Duodenal mucosa (tissue), 2 donors: ENCODE measurements at regions not wholly inside any gene's neighbourhood (a gene's known extent, or its start where the extent isn't known, plus 50 kb on each side); places are given as distances from the start of the nearest gene placed in this dataset.
"Not testable (repeated sequence)": the region's sequence is repeated elsewhere in the genome, so short reads cannot be mapped to it uniquely, and the experiment has no call there.

Experiments used
- H3K27ac ChIP-seq: one replicate; pipeline ENCODE4 v1.7.0; 2013; ENCODE audit warnings: low read depth, low read length
- H3K27me3 ChIP-seq, 2 donors: one replicate each; pipeline ENCODE4 v1.7.0; 2013; ENCODE audit warnings: low read length in 2 of 2, control low read depth in 1 of 2; ENCODE audit not compliant: insufficient read depth in 2 of 2, control insufficient read depth in 1 of 2
- H3K36me3 ChIP-seq, 2 donors: one replicate each; pipeline ENCODE4 v1.7.0; 2013; ENCODE audit warnings: low read length in 2 of 2, control low read depth in 1 of 2; ENCODE audit not compliant: insufficient read depth in 2 of 2, control insufficient read depth in 1 of 2
- H3K4me1 ChIP-seq, 2 donors: one replicate each; pipeline ENCODE4 v1.7.0; 2013; ENCODE audit warnings: low read length in 2 of 2, control low read depth in 1 of 2; ENCODE audit not compliant: insufficient read depth in 2 of 2, control insufficient read depth in 1 of 2
- H3K4me3 ChIP-seq, 2 donors: one replicate each; pipeline ENCODE4 v1.7.0; 2013; ENCODE audit warnings: low read length in 2 of 2, low read depth in 1 of 2
- H3K9ac ChIP-seq, 2 donors: one replicate each; pipeline ENCODE4 v1.7.0; 2013; ENCODE audit warnings: low read length in 2 of 2, low read depth in 1 of 2
- H3K9me3 ChIP-seq, 2 donors: one replicate each; pipeline ENCODE4 v1.7.0; 2013; ENCODE audit warnings: low read length in 2 of 2, control low read depth in 1 of 2; ENCODE audit not compliant: control insufficient read depth in 1 of 2

GRCh38 chr11:121855138-121855537 is 260.9 kb downstream of the BLID start:
- H3K27me3 ChIP-seq, H3K4me1 ChIP-seq, H3K9me3 ChIP-seq, H3K36me3 ChIP-seq, H3K9ac ChIP-seq, H3K27ac ChIP-seq, H3K4me3 ChIP-seq: not testable (repeated sequence)

- Histone ChIP-seq H3K9ac (no peak overlapping the region), H3K27ac (no peak overlapping the region), H3K27me3 (no peaks in the 10 kb centered on the region), H3K4me3 (no peak overlapping the region), H3K9me3 (no peaks in the 10 kb centered on the region), H3K4me1 (no peaks in the 10 kb centered on the region), H3K36me3 (no peaks in the 10 kb centered on the region)
Measured at GRCh38 chr11:121844016-121844415, 272.0 kb downstream of the BLID start.

- H3K27ac ChIP-seq = no peak overlapping the region
- H3K9me3 ChIP-seq = no peaks in the 10 kb centered on the region
- H3K27me3 ChIP-seq = no peaks in the 10 kb centered on the region
- H3K9ac ChIP-seq = no peak overlapping the region
- H3K4me3 ChIP-seq = no peak overlapping the region
- H3K4me1 ChIP-seq = no peaks in the 10 kb centered on the region
- H3K36me3 ChIP-seq = no peaks in the 10 kb centered on the region
Measured at GRCh38 chr11:121842192-121842585, 273.8 kb downstream of the BLID start.

GRCh38 chr11:121841487-121842191 is 274.4 kb downstream of the BLID start:
- Histone ChIP-seq H3K27ac (no peak overlapping the region), H3K9ac (no peak overlapping the region), H3K9me3 (peaks cover 0 to 3% of the 10 kb centered on the region in 2 donors), H3K4me3 (no peak overlapping the region), H3K4me1 (no peaks in the 10 kb centered on the region), H3K36me3 (no peaks in the 10 kb centered on the region), H3K27me3 (no peaks in the 10 kb centered on the region)

- Histone ChIP-seq H3K27ac (no peak overlapping the region), H3K9ac (no peak overlapping the region), H3K27me3 (no peaks in the 10 kb centered on the region), H3K36me3 (no peaks in the 10 kb centered on the region), H3K9me3 (peaks cover 0 to 3% of the 10 kb centered on the region in 2 donors), H3K4me3 (no peak overlapping the region), H3K4me1 (no peaks in the 10 kb centered on the region)
Measured at GRCh38 chr11:121839781-121840180, 276.2 kb downstream of the BLID start.

- Histone ChIP-seq H3K4me1 (no peaks in the 10 kb centered on the region), H3K4me3 (no peak overlapping the region), H3K9me3 (peaks cover 0 to 3% of the 10 kb centered on the region in 2 donors), H3K27ac (no peak overlapping the region), H3K9ac (no peak overlapping the region), H3K27me3 (no peaks in the 10 kb centered on the region), H3K36me3 (no peaks in the 10 kb centered on the region)
Measured at GRCh38 chr11:121838571-121838970, 277.4 kb downstream of the BLID start.

- H3K27me3 ChIP-seq = no peaks in the 10 kb centered on the region
- no peaks in the 10 kb centered on the region for H3K36me3 ChIP-seq
- no peak overlapping the region for H3K4me3 ChIP-seq
- H3K9me3 ChIP-seq = peaks cover 0 to 12% of the 10 kb centered on the region in 2 donors
- H3K27ac ChIP-seq = no peak overlapping the region
- no peak overlapping the region for H3K9ac ChIP-seq
- no peaks in the 10 kb centered on the region for H3K4me1 ChIP-seq
Measured at GRCh38 chr11:121833970-121834369, 282.0 kb downstream of the BLID start.

GRCh38 chr11:121829159-121829643 is 286.8 kb downstream of the BLID start:
- Histone ChIP-seq H3K27ac (no peak overlapping the region), H3K36me3 (no peaks in the 10 kb centered on the region)

GRCh38 chr11:121814962-121815361 is 301.1 kb downstream of the BLID start:
- Histone ChIP-seq H3K36me3 (no peaks in the 10 kb centered on the region), H3K9ac (no peak overlapping the region), H3K4me3 (no peak overlapping the region), H3K27me3 (no peaks in the 10 kb centered on the region), H3K9me3 (peaks cover 0 to 7% of the 10 kb centered on the region in 2 donors), H3K4me1 (no peaks in the 10 kb centered on the region), H3K27ac (no peak overlapping the region)

More at GRCh38 chr11:121829159-121829643, 286.8 kb downstream of the BLID start:
- no peaks in the 10 kb centered on the region for H3K4me1 ChIP-seq
- H3K9me3 ChIP-seq = peaks cover 0 to 10% of the 10 kb centered on the region in 2 donors
- no peaks in the 10 kb centered on the region for H3K27me3 ChIP-seq
- no peak overlapping the region for H3K9ac ChIP-seq
- no peak overlapping the region for H3K4me3 ChIP-seq

GRCh38 chr11:121814296-121814695 is 301.7 kb downstream of the BLID start:
- Histone ChIP-seq H3K27me3 (no peaks in the 10 kb centered on the region), H3K9ac (no peak overlapping the region), H3K4me1 (no peaks in the 10 kb centered on the region), H3K4me3 (no peak overlapping the region), H3K27ac (no peak overlapping the region), H3K9me3 (peaks cover 0 to 7% of the 10 kb centered on the region in 2 donors), H3K36me3 (no peaks in the 10 kb centered on the region)
